ENCODE measurements at regions not wholly inside any gene's neighbourhood (a gene's known extent, or its start where the extent isn't known, plus 50 kb on each side); places are given as distances from the start of the nearest gene placed in this dataset.

DNA sequence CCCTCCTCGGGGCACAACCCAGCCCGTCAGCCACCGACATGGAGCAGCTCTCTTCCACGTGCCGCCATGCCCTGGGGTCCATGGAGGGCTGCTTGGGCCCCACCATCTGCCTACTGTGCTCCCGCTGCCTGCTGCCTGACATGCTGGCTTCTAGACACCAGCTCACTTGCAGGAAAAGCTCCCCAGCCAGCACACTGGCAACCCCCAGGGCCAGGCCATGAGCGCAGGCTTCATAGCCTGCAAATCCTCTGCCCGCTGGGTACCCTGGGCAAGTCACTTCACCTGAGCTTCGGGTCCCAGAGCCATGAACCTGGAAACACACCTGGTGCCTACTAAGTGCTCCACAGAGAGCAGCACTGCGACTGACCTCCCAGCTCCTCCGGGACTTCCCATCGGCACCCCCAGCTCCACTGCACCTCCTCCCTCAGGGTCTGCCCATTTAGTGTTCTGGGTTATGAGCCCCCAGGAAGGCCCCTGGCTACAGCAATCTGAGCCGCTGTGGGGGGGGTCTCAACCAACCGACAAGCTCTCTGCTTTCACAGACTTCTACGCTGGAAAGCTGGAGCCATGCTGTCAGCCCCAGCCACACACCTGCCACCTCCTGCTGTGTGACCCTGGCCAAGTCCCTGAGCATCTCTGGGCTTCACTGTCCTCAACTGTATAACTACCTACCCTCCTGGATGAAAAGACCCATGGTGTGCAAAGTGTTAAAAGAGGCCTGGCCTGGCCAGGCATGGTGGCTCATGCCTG lies 139.2 kb downstream of the CRYBB2 start:
- Histone ChIP-seq H3K4me3 (ENCODE audit: low read depth, low read length, poor library complexity, severe bottlenecking) (no peak overlapping the region), H3K9me2 (ENCODE audit: insufficient read depth, low read length) (no peaks in the 10 kb centered on the region), H2AFZ (ENCODE audit: low read length) (no peak overlapping the region), H3K36me3 (ENCODE audit: insufficient read depth, low read length) (peaks cover 31% of the 10 kb centered on the region; the same call in 1 of the 2 replicates), H3K4me1 (ENCODE audit: insufficient read depth, low read length, poor library complexity, severe bottlenecking) (peaks cover 11% of the 10 kb centered on the region), H3K9me3 (ENCODE audit: low read length) (no peaks in the 10 kb centered on the region), H4K20me1 (ENCODE audit: insufficient read depth, low read length) (no peaks in the 10 kb centered on the region), H3K4me2 (ENCODE audit: low read length) (no peak overlapping the region), H3K27ac (ENCODE audit: low read depth, low read length, poor library complexity, severe bottlenecking) (no peak overlapping the region), H3K79me2 (ENCODE audit: insufficient read depth, low read depth, low read length) (no peaks in the 10 kb centered on the region)
- ChIA-PET CTCF (ENCODE audit: unreplicated experiment) (no interaction called here), POLR2A (no interaction called here)
- no peak for DNase-seq (ENCODE audit: low spot score)
- BruUV-seq (replicated peaks): no TSS peak
- intact Hi-C loops (cut with micrococcal nuclease; ENCODE audit: unreplicated experiment): no loop called here
- no peak for TF ChIP-seq EZH2phosphoT487 (IDR thresholded peaks at IDR 0.05; ENCODE audit: borderline replicate concordance, low read depth, low read length)
- TF ChIP-seq, protein P1, sequence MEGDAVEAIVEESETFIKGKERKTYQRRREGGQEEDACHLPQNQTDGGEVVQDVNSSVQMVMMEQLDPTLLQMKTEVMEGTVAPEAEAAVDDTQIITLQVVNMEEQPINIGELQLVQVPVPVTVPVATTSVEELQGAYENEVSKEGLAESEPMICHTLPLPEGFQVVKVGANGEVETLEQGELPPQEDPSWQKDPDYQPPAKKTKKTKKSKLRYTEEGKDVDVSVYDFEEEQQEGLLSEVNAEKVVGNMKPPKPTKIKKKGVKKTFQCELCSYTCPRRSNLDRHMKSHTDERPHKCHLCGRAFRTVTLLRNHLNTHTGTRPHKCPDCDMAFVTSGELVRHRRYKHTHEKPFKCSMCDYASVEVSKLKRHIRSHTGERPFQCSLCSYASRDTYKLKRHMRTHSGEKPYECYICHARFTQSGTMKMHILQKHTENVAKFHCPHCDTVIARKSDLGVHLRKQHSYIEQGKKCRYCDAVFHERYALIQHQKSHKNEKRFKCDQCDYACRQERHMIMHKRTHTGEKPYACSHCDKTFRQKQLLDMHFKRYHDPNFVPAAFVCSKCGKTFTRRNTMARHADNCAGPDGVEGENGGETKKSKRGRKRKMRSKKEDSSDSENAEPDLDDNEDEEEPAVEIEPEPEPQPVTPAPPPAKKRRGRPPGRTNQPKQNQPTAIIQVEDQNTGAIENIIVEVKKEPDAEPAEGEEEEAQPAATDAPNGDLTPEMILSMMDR (conservative IDR thresholded peaks at IDR 0.05; ENCODE audit: low read length): no peak

DNA sequence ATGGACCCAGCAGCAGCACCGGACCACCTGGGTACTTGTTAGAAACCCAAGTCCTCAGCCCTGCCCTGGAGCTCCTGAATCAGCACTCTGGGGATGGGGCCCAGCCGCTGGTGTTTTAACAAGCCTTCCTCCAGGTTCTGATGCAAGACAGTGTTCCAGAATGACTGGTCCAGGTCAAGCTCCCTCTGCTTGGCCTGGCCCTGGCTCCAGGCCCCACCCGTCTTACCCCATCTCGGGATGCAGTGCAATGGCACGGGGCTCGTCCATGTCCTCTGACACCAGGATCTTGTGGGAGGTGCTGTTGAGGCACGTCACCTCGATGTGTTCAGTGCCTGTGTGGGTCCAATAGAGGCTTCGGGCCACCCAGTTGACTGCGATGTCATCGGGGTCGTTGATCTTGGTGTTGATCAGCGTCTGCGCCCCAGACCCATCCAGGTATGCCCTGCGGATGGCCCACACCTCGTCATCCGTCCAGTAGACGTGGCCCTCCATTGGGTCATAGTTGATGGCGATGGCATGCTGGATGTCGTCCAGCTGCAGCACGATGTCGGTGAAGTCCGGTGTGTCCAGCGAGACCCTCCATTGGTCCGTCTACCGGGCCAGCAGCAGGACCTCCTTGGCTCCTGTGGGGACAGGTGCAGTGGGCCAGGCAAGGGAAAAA lies 140.3 kb downstream of the CRYBB2 start:
- Histone ChIP-seq H3K4me3 (ENCODE audit: low read depth, low read length, poor library complexity, severe bottlenecking) (no peak overlapping the region), H3K27ac (ENCODE audit: low read depth, low read length, poor library complexity, severe bottlenecking) (no peak overlapping the region), H4K20me1 (ENCODE audit: insufficient read depth, low read length) (no peaks in the 10 kb centered on the region), H3K4me1 (ENCODE audit: insufficient read depth, low read length, poor library complexity, severe bottlenecking) (peaks cover 11% of the 10 kb centered on the region), H3K4me2 (ENCODE audit: low read length) (no peak overlapping the region), H3K36me3 (ENCODE audit: insufficient read depth, low read length) (peaks cover 21% of the 10 kb centered on the region; the same call in 1 of the 2 replicates), H3K9me3 (ENCODE audit: low read length) (no peaks in the 10 kb centered on the region), H3K79me2 (ENCODE audit: insufficient read depth, low read depth, low read length) (no peaks in the 10 kb centered on the region), H2AFZ (ENCODE audit: low read length) (no peak overlapping the region), H3K9me2 (ENCODE audit: insufficient read depth, low read length) (no peaks in the 10 kb centered on the region)
- ChIA-PET CTCF (ENCODE audit: unreplicated experiment) (no interaction called here), POLR2A (no interaction called here)
- BruUV-seq (replicated peaks): no TSS peak
- no peak for DNase-seq (ENCODE audit: low spot score)
- intact Hi-C loops (cut with micrococcal nuclease; ENCODE audit: unreplicated experiment): loop anchor here (5.0 to 10.0 kb wide), 2 partner anchors 43 to 415 kb away; no protein-coding TSS in a partner anchor
- TF ChIP-seq, protein P1 (conservative IDR thresholded peaks at IDR 0.05; ENCODE audit: low read length): no peak
- TF ChIP-seq EZH2phosphoT487 (IDR thresholded peaks at IDR 0.05; ENCODE audit: borderline replicate concordance, low read depth, low read length): no peak

DNA sequence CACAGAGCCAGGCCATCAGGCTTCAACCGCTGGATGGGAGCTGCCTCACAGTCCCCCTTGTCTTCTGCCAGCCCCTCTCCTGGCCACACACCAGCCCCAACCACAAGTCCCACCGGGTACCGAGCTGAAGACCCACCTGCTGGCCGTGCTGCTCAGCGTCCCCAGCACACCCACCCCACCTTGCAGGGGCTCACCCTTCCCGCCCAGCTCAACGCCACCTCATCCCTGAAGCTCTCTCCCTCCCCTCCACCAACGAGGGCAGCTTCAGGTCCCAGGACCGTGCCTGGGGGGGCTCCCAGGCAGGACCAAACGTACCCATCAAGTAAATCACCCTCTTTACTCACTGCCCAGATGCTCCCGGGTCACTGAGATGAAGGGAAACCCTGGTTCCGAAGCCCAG lies 141.0 kb downstream of the CRYBB2 start:
- Histone ChIP-seq H3K27ac (ENCODE audit: low read depth, low read length, poor library complexity, severe bottlenecking) (no peak overlapping the region), H3K4me2 (ENCODE audit: low read length) (no peak overlapping the region), H3K79me2 (ENCODE audit: insufficient read depth, low read depth, low read length) (no peaks in the 10 kb centered on the region), H3K36me3 (ENCODE audit: insufficient read depth, low read length) (peaks cover 20% of the 10 kb centered on the region; the same call in 1 of the 2 replicates), H3K4me1 (ENCODE audit: insufficient read depth, low read length, poor library complexity, severe bottlenecking) (peaks cover 8% of the 10 kb centered on the region), H3K9me3 (ENCODE audit: low read length) (no peaks in the 10 kb centered on the region), H2AFZ (ENCODE audit: low read length) (no peak overlapping the region), H3K9me2 (ENCODE audit: insufficient read depth, low read length) (no peaks in the 10 kb centered on the region), H4K20me1 (ENCODE audit: insufficient read depth, low read length) (no peaks in the 10 kb centered on the region), H3K4me3 (ENCODE audit: low read depth, low read length, poor library complexity, severe bottlenecking) (no peak overlapping the region)
- ChIA-PET CTCF (ENCODE audit: unreplicated experiment) (no interaction called here), POLR2A (no interaction called here)
- intact Hi-C loops (cut with micrococcal nuclease; ENCODE audit: unreplicated experiment): loop anchor here (5.0 to 10.0 kb wide), 2 partner anchors 42 to 414 kb away; no protein-coding TSS in a partner anchor
- TF ChIP-seq EZH2phosphoT487 (IDR thresholded peaks at IDR 0.05; ENCODE audit: borderline replicate concordance, low read depth, low read length): no peak
- TF ChIP-seq, protein P1 (conservative IDR thresholded peaks at IDR 0.05; ENCODE audit: low read length): no peak
- DNase-seq (ENCODE audit: low spot score): no peak
- BruUV-seq (replicated peaks): no TSS peak

Measured in OCI-LY7 (cell line).